ENCODE measurements at regions not wholly inside any gene's neighbourhood (a gene's known extent, or its start where the extent isn't known, plus 50 kb on each side); places are given as distances from the start of the nearest gene placed in this dataset.

GRCh38 chr5:145056800-145057199 lies 778.3 kb downstream of the PRELID2 start:
- TF ChIP-seq EZH2 (IDR thresholded peaks at IDR 0.05) (no peak), POLR2AphosphoS5 (IDR thresholded peaks at IDR 0.05; ENCODE audit: borderline replicate concordance, low read depth, low read length) (no peak), FOXP2 (optimal IDR thresholded peaks at IDR 0.05; ENCODE audit: control extremely low read depth, extremely low read length, insufficient read depth) (no peak)

Data from SK-N-MC (cell line).